HG03159 (cell line): ENCODE measurements at regions not wholly inside any gene's neighbourhood (a gene's known extent, or its start where the extent isn't known, plus 50 kb on each side); places are given as distances from the start of the nearest gene placed in this dataset.
"Not testable (repeated sequence)": the region's sequence is repeated elsewhere in the genome, so short reads cannot be mapped to it uniquely, and the experiment has no call there.

ENCODE experiments used
- ATAC-seq: cut with Tn5 transposase; IDR thresholded peaks from one replicate; pipeline ENCODE4 v1.9.1; 2021; ENCODE audit warnings: mild to moderate bottlenecking, moderate library complexity; ENCODE audit not compliant: unreplicated experiment

GRCh38 chr14:71551291-71551950 lies 380.8 kb upstream of the RGS6 start:
- ATAC-seq: no peak

DNA sequence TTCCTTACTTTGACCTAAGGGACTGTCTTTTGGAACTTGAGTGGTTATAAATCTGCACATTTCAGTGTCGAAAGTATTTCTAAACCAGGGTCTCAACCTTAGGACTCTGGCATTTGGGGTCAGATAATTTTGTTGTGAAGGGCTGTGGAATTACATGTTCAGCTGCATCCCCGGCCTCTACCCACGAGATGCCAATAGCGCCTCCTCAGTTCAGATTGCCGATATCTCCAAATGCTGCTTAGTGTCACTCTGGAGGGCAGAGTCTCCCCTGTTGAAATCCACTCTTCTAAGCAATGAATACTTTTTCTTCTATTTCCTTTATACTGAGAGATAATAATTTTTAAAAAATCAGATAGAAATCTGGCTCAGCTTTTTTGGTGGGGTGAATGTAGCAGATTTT lies 379.4 kb upstream of the RGS6 start:
- ATAC-seq: no peak

DNA sequence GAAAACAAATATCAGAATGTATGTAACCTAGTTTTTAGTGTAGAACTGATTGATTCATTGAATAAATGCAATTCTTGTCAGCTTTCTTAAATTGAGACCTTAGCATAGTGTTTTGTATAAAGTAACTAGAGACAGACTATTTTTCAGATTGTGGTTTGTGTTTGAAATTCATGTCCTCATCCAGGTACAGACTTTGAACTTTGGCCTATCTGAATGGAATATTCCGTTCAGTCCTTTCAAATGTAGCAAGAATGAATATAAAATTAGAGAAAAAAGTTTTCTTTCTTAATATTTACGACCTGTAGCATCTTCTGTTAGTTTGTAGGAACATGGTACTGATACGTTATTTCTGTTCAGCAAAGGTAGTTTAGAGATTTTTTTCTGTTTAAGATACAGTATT lies 378.4 kb upstream of the RGS6 start:
- ATAC-seq: no peak

GRCh38 chr14:71554323-71554722 lies 377.9 kb upstream of the RGS6 start:
- no peak for ATAC-seq

GRCh38 chr14:71554959-71555612 lies 377.1 kb upstream of the RGS6 start:
- peak; percentile 22 for ATAC-seq

- ATAC-seq: peak; percentile 85
Measured at GRCh38 chr14:71555654-71556559, 376.3 kb upstream of the RGS6 start.

DNA sequence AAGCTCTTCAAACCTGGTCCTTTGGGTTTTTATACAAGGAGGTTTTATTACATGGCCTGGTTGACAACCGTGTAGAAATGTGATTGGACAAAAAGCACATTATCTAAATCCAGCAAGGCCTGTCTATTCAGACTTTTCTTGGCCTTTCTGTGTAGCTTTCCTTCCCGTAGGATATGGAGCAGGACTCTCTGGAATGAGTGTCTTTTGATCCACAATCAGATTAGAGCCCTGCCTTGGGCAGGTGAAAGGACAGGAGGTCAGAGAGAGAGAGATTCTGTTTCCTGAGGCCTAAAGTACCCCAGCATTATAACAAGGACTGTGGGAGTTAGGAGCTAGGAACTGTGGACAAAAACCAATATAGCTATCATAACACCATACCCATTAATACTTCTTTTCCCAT lies 375.5 kb upstream of the RGS6 start:
- ATAC-seq: no peak

DNA sequence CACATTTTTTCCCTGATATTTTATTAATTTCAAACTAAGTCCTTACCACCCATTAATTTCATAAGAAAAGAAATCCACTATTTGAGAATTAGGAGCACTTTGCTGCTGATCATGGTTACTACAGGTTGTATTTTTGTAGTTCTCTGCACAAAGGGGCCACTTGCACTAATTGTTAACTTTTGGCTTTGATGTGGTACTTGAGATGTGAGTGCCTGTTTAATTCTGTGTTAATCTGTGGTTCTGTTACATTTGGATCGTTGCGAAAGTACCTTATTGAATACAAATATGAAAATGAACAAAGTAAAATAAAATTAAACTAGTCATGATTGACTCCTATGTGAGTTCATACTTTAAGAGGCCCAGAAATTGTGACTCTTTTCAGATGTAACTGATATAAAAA lies 374.9 kb upstream of the RGS6 start:
- no peak for ATAC-seq

- ATAC-seq: not testable (repeated sequence)
Measured at GRCh38 chr14:71558943-71559342, 373.3 kb upstream of the RGS6 start.

GRCh38 chr14:71560751-71561150 lies 371.5 kb upstream of the RGS6 start:
- ATAC-seq: no peak

GRCh38 chr14:71563492-71564153 lies 368.6 kb upstream of the RGS6 start:
- no peak for ATAC-seq

DNA sequence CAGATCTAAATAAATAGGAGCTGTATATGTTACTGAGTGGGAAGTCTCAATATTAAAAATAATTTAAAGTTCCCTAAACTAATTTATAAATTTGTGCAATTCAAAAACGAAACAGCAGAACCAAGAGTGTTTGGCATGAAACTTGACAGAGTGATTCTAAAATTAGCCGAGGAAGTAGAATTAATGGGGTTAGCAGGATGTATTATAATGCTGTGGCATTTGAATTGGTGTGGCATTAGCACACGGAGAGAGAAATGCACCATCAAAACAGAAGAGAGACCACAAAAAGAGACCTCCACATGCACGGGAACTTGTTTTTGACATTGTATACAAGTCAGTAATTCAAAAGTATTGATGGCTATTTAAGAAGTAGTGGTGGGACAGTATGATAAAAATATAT lies 366.0 kb upstream of the RGS6 start:
- peak; percentile 63 for ATAC-seq

GRCh38 chr14:71567499-71568133 lies 364.6 kb upstream of the RGS6 start:
- not testable (repeated sequence) for ATAC-seq

DNA sequence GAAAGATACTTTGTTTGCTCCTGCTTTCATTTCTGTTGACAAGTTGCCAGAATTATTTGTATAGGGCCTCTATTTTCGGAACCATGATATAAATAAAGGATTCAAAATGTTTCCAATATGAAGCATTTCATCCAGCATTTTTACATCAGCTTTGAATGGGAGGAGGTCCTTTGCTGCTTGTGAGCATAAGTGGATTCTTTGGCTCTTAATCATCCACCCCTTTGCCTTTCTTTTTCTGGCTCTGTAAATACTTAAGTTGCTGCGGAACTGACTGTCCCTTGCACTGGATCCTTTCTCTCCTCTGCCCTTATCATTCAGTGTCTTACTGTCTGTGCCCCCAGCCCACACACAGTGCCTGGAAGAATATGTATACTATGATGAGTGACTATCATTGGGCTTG lies 357.3 kb upstream of the RGS6 start:
- no peak for ATAC-seq

DNA sequence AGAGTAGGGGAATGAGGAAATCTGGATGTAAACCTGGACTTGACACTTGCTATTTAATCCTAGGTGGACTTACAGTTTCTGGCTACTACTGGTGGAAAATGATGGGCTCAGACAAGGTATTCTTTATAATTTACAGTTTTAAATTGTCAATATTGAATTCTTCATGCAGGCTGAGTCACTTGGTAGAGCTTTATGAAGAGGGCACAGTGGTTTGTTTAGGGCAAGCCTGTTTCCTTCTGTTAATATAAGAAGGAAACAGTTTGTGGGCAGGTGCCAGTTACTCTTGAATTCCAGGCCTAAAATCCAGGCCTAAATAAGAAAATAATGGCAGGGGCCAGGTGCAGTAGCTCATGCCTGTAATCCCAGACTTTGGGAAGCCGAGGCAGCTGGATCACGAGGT lies 355.8 kb upstream of the RGS6 start:
- no peak for ATAC-seq

DNA sequence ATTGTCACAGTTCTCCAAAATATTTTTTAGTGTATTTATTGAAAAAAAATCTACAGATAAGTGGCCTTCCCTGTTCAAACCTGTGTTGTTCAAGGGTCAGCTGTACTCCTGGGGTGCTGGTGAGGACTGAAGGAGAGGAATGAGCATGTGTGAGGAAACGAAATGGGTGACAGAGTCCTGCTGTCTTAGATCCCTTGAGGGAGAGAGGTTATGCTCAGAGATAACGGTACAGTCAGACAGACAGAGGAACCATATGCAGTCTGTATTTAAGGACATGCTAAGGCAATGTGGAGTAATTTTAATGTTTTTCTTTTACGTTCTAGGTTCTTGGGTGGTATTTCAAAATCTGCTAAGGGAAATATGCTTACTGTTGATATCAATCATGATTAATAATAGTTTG lies 352.9 kb upstream of the RGS6 start:
- ATAC-seq: no peak

DNA sequence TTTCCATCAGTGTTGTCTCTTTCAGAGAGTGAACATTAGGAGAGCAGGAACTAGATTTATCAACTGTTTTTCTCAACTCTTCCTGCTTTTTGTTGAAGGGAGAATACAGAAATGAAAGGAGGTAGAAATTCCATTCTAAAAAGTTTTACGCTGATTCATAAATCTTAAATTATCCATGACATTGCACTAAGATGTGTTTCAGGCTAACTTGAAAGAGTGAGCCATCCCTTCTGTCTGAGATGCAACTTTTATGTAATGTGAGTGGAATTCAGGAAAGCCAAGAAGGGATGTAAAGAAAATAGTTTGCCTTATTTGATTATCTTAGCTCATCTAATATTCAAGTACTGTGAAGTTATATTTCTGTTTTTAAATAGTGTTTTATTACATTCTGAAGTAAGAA lies 349.5 kb upstream of the RGS6 start:
- no peak for ATAC-seq

DNA sequence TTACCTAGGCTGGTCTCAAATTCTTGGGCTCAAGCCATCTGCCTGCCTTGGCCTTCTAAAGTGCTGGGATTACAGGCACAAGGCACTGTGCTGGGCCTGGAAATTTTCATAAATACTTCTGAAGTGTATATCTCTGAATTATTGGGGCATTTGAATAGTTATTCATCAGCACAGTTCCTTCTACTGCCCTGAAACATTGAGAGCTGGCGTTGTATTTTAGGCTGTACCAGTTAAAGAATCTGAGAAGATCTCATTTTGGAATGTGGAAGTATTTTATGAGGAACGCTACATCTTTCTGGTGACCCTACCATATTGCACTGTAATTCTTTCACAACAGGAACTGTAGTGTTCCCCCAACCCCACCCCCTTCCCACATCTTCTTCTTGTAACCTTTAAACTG lies 349.0 kb upstream of the RGS6 start:
- no peak for ATAC-seq

- no peak for ATAC-seq
Measured at GRCh38 chr14:71583705-71584104, 348.5 kb upstream of the RGS6 start.

GRCh38 chr14:71585361-71585760 lies 346.9 kb upstream of the RGS6 start:
- no peak for ATAC-seq
